MM.1S (cell line): ENCODE measurements at regions not wholly inside any gene's neighbourhood (a gene's known extent, or its start where the extent isn't known, plus 50 kb on each side); places are given as distances from the start of the nearest gene placed in this dataset.

ENCODE experiments used
- DNase-seq: peaks from one replicate; pipeline ENCODE4 v3.0.0-alpha.2; 2015
- H2AFZ ChIP-seq: fragments of 300-600 bp; sonication (generic); 2 replicates; pipeline ENCODE4 v1.6.0; 2016; ENCODE audit warnings: antibody characterized with exemption, low read length
- H3F3A ChIP-seq: fragments of 300-600 bp; sonication (generic); 2 replicates; pipeline ENCODE4 v1.6.1; 2016; ENCODE audit warnings: mild to moderate bottlenecking, antibody characterized with exemption, low read length, moderate library complexity, mixed read lengths; ENCODE audit not compliant: insufficient read depth
- H3K27ac ChIP-seq: fragments of 300-600 bp; sonication (generic); 2 replicates; pipeline ENCODE4 v1.5.1; 2016; ENCODE audit warnings: mild to moderate bottlenecking, low read length
- H3K27me3 ChIP-seq: fragments of 300-600 bp; sonication (generic); replicated peaks from 2 replicates; pipeline ENCODE4 v1.6.0; 2016; ENCODE audit warnings: low read length; ENCODE audit not compliant: insufficient read depth
- H3K36me3 ChIP-seq: fragments of 300-600 bp; sonication (generic); replicated peaks from 2 replicates; pipeline ENCODE4 v1.6.1; 2016; ENCODE audit warnings: mild to moderate bottlenecking, low read length, mixed read lengths; ENCODE audit not compliant: insufficient read depth
- H3K4me1 ChIP-seq: fragments of 300-600 bp; sonication (generic); 2 replicates; pipeline ENCODE4 v1.6.1; 2016; ENCODE audit warnings: low read length, mixed read lengths
- H3K4me2 ChIP-seq: fragments of 300-600 bp; sonication (generic); 2 replicates; pipeline ENCODE4 v1.6.0; 2016; ENCODE audit warnings: low read depth, low read length
- H3K4me3 ChIP-seq: fragments of 300-600 bp; sonication (generic); 2 replicates; pipeline ENCODE4 v1.5.1; 2016; ENCODE audit warnings: low read length, mixed read lengths
- H3K79me2 ChIP-seq: fragments of 300-600 bp; sonication (generic); 2 replicates; pipeline ENCODE4 v1.6.1; 2016; ENCODE audit warnings: mixed run types, low read length, mixed read lengths
- H3K9ac ChIP-seq: fragments of 300-600 bp; sonication (generic); 2 replicates; pipeline ENCODE4 v1.6.1; 2016; ENCODE audit warnings: low read length, mixed read lengths
- H3K9me2 ChIP-seq: fragments of 300-600 bp; sonication (generic); replicated peaks from 2 replicates; pipeline ENCODE4 v1.6.1; 2016; ENCODE audit warnings: mild to moderate bottlenecking, low read length, mixed read lengths; ENCODE audit not compliant: insufficient read depth
- H3K9me3 ChIP-seq: fragments of 300-600 bp; sonication (generic); replicated peaks from 2 replicates; pipeline ENCODE4 v1.6.1; 2016; ENCODE audit warnings: mild to moderate bottlenecking, low read length, mixed read lengths; ENCODE audit not compliant: insufficient read depth
- H4K20me1 ChIP-seq: fragments of 300-600 bp; sonication (generic); 2 replicates; pipeline ENCODE4 v1.6.1; 2016; ENCODE audit warnings: mild to moderate bottlenecking, low read length, moderate library complexity, mixed read lengths; ENCODE audit not compliant: insufficient read depth
- EZH2 ChIP-seq: fragments of 300-600 bp; sonication (generic); optimal IDR thresholded peaks from 2 replicates; pipeline ENCODE3; 2017; ENCODE audit warnings: low read depth, mild to moderate bottlenecking, antibody characterized with exemption, low read length, mixed read lengths
- EZH2phosphoT487 ChIP-seq: fragments of 300-600 bp; sonication (generic); IDR thresholded peaks from 2 replicates; pipeline ENCODE4 v1.6.1; 2018; ENCODE audit warnings: antibody characterized with exemption, low read length
- TF ChIP-seq, protein P1 (sequence below): fragments of 300-600 bp; sonication (generic); IDR thresholded peaks from 2 replicates; pipeline ENCODE4 v1.5.1; 2016; ENCODE audit warnings: antibody characterized with exemption, low read length, mixed read lengths

DNA sequence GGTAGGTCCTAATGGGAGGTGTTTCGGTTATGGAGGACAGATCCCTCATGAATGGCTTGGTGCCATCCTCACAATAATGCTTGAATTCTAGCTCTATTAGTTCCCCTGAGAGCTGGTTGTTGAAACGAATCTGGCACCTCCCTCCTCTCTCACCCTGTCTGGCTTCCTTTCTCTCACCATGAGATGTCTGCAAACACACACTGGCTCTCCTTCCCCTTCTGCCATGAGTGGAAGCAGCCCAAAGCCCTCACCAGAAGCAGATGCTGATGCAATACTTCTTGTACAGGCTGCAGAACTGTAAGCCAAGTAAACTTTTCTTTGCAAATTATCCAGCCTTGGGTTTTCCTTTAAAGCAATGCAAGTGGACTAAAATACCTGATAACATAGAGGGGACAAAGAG, 86.6 kb downstream of the RND3 start:
- Histone ChIP-seq H3K9me2 (no peaks in the 10 kb centered on the region), H4K20me1 (no peaks in the 10 kb centered on the region), H3K9ac (no peak overlapping the region), H3K27me3 (no peaks in the 10 kb centered on the region), H3K27ac (no peak overlapping the region), H3K79me2 (no peaks in the 10 kb centered on the region), H3K4me1 (peaks cover 25% of the 10 kb centered on the region), H2AFZ (peak overlapping the region; percentile 38; the same call in 1 of the 2 replicates), H3F3A (peaks cover 18% of the 10 kb centered on the region), H3K4me2 (no peak overlapping the region), H3K4me3 (no peak overlapping the region), H3K36me3 (no peaks in the 10 kb centered on the region), H3K9me3 (no peaks in the 10 kb centered on the region)
- TF ChIP-seq EZH2phosphoT487 (no peak), EZH2 (no peak)
- TF ChIP-seq, protein P1, sequence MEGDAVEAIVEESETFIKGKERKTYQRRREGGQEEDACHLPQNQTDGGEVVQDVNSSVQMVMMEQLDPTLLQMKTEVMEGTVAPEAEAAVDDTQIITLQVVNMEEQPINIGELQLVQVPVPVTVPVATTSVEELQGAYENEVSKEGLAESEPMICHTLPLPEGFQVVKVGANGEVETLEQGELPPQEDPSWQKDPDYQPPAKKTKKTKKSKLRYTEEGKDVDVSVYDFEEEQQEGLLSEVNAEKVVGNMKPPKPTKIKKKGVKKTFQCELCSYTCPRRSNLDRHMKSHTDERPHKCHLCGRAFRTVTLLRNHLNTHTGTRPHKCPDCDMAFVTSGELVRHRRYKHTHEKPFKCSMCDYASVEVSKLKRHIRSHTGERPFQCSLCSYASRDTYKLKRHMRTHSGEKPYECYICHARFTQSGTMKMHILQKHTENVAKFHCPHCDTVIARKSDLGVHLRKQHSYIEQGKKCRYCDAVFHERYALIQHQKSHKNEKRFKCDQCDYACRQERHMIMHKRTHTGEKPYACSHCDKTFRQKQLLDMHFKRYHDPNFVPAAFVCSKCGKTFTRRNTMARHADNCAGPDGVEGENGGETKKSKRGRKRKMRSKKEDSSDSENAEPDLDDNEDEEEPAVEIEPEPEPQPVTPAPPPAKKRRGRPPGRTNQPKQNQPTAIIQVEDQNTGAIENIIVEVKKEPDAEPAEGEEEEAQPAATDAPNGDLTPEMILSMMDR, result no peak
- DNase-seq, result no peak

DNA sequence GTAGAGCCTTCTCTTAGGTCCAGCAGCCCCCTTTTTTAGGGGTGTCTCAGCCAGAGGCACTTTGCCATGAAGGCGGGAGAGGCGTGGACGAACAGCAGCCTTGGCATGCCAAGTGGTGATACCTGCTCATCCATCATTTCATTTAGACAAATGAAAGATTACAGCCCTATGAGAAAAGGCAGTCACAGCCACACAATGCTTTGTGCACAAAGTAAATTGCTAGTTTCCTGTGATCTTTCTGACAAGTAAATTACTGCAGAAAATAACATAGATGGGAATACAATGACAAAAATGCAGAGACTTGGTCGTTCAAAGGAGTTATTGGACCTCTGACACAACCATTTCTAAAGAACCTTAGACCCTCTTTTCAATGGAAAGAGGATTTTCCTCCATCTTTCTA, 94.9 kb downstream of the RND3 start:
- Histone ChIP-seq H3K4me2 (no peak overlapping the region), H3K79me2 (no peaks in the 10 kb centered on the region), H3K9ac (no peak overlapping the region), H3K4me1 (peaks cover 19% of the 10 kb centered on the region), H2AFZ (no peak overlapping the region), H3K36me3 (no peaks in the 10 kb centered on the region), H3K9me3 (no peaks in the 10 kb centered on the region), H3K27me3 (no peaks in the 10 kb centered on the region), H3F3A (no peaks in the 10 kb centered on the region), H3K4me3 (no peak overlapping the region), H3K9me2 (no peaks in the 10 kb centered on the region), H4K20me1 (no peaks in the 10 kb centered on the region), H3K27ac (no peak overlapping the region)
- TF ChIP-seq EZH2phosphoT487 (no peak), EZH2 (no peak)
- TF ChIP-seq, protein P1, result no peak
- no peak for DNase-seq

DNA sequence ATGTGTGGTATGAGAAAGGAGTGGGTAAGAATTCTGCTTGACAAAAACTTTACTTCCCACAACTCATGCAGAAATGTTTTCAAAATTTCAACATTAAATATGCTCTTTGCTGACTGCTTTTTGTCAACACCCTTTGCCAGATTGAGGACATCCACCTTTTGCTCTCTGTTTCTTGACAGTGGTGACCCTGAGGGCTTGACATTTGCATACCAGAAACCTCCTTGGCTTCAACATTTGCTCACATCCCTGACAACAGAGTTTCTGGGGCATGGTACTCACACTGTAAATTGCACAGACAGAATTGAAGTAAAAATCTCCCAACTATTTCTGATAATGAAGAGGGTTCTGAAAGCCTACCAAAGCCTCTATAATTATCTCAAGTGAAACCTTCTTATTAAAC, 95.7 kb downstream of the RND3 start:
- DNase-seq, result peak; percentile 43
- Histone ChIP-seq H3K36me3 (no peaks in the 10 kb centered on the region), H3K4me2 (no peak overlapping the region), H3K9ac (no peak overlapping the region), H3K27ac (no peak overlapping the region), H3K9me2 (no peaks in the 10 kb centered on the region), H3K79me2 (no peaks in the 10 kb centered on the region), H3F3A (no peaks in the 10 kb centered on the region), H3K4me3 (no peak overlapping the region), H2AFZ (no peak overlapping the region), H4K20me1 (no peaks in the 10 kb centered on the region), H3K27me3 (no peaks in the 10 kb centered on the region), H3K9me3 (no peaks in the 10 kb centered on the region), H3K4me1 (peaks cover 19% of the 10 kb centered on the region)
- TF ChIP-seq EZH2phosphoT487 (no peak), EZH2 (no peak)
- TF ChIP-seq, protein P1, result no peak
